Fibroblast of the conjunctiva (primary cell): ENCODE measurements at regions not wholly inside any gene's neighbourhood (a gene's known extent, or its start where the extent isn't known, plus 50 kb on each side); places are given as distances from the start of the nearest gene placed in this dataset.
"Not testable (repeated sequence)": the region's sequence is repeated elsewhere in the genome, so short reads cannot be mapped to it uniquely, and the experiment has no call there.

Experiments
- DNase-seq: peaks from one replicate; pipeline ENCODE4 v3.0.0-alpha.2; 2010; ENCODE audit warnings: low read depth

DNA sequence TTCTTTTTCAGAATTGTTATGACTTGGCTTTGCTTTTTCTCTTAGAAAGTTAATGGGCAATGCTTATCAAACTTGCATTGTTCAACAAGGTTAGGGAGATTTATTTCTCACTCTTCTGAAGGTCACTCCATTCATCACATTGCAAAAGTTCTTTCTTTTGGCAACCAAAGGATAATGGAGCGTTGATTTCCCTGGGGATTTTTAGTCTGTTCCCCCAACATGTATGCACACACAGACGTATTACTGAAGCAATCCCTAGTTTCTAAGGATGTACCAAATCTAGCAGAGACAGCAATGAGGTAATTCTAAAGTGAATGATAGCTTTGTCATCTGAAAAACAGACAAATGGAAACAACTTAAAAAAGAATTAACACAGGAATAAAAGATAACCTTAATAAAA is 349.1 kb downstream of the NYAP2 start:
- DNase-seq, result no peak

DNA sequence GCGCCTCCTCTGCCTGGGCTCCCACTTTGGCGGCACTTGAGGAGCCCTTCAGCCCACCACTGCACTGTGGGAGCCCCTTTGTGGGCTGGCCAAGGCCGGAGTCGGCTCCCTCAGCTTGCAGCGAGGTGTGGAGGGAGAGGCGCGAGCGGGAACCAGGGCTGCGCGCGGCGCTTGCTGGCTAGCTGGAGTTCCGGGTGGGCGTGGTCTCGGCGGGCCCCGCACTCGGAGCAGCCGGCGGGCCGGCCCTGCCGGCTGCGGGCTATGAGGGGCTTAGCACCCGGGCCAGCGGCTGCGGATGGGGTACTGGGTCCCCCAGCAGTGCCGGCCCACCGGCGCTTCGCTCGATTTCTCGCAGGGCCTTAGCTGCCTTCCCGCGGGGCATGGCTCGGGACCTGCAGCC is 344.5 kb downstream of the NYAP2 start:
- not testable (repeated sequence) for DNase-seq

DNA sequence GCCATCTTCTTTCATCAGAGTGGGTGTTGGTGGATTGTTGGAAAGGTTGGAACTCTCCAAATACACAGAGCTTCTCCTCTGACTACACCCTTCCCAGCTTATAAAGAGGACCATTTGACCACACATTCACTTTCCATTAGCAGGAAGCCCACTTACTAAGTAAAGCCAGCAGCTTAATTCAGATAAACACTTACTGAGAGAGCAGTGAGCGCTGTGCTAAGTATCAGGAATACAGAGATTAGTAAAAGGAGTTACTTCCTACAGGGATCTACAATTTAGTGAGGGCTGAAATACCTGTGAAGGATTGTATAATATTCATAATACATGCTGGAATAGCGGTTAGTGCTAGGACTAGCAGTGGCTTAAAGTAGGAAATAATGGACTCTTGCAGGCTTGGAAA is 343.0 kb downstream of the NYAP2 start:
- DNase-seq, result no peak

DNA sequence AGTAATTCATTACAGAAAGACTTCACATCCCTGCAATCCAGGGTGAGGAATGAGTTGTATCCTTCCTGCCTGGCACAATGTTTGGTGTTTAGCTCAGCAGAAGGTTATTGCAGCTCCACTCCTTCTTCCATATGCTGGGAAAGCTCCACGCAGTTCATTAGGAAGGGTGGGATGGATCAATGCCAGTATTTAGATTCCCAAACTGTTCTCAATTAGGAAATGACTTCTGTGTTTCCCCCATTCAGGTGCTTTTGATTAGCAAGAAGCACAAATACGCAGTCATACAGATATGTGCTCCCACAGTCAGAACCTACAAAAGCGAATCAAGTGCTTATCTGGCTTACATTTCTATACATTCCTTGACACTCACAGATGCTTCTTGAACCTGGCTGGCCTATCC is 340.6 kb downstream of the NYAP2 start:
- peak; percentile 55 for DNase-seq

DNA sequence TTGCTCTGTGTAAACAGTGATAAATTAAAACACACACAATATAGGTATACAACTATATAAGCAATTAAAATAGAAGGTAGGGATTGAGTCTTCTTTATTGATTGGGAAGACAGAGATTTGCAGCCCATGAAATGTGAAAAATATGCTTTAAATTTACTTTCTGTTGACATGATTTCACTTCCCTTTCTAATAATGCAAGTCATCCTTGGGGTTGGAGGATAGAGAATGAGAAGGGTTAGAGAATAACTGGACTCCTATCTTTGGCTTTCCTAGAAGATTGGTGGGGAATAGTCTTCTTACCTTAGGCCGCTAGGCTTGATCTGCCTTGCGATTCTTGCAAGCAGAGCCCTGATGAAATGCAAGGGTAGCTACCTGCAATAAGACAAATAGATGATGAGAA is 339.8 kb downstream of the NYAP2 start:
- DNase-seq, result no peak

DNA sequence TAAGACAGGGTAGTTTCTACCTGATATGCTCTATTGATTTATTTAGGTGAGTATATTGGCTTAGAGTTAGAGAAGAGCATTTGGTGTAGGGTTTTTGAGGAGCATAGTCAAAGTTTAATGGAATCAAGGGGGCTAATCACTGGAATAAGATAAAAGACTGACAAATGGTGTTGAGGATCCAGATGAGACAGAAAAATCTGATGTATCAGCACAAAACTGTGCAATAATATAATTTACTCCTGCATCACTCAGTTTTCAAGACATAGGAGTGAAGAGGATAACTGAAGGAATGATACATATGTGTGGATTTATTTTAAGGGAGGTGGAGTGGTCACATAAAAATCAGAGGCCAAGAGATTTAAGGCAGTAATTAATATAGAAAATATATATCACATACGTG is 339.2 kb downstream of the NYAP2 start:
- DNase-seq, result no peak

DNA sequence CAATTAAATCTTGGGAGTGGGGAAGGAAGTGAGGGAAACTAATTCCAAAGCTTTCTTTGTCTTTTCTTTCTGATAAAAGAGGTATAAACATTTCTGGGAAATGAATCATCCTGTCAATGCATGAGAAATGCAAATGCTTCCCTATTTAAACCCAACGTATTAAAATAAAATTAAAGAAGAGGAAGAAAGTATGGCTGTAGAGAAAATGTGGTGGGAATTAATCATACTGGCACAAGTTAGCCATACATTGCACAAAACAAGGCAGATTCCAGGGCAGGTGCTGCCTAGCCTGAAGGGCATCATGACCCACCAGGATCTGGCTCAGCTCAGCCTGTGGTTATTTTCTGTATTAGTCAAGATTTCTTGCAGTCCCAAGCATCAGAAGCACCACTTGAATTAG is 338.0 kb downstream of the NYAP2 start:
- DNase-seq, result no peak

DNA sequence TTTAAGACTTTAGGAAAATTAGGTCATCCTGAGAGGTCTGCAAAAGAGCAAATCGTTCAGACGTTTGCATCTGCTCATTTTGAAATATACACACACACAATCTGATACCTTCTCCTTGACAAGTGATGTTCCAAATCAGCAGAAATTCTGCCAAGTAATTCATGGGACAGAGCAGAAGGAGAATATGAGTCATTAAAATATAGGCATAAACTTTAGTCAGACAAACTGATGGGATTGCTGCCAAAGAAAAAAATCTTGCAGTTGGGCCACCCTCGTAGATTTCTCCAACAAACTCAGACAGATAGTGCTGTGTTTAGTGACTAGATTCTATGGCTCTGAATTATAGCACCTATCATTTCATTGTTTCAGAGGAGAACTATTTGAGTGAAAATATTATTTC is 336.3 kb downstream of the NYAP2 start:
- peak; percentile 83 for DNase-seq

DNA sequence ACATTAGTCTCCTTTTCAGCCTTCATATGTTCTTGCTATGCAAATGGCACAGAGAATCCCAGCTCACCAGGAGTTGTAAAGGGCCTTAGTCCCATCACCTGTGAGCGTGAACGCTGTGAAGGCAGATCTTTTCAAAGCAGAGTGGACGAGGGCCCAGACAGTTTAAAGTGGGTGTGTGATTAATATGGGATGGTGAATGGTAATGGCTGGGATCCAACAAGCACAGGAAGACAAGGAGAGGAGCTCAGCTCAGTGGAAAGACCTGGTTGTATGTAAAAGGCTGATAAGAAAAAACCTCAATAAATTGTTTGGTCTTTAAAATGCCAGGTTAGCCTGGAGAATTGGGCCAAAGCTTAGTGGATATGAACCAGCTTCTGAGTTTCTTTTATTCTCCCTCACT is 326.2 kb downstream of the NYAP2 start:
- no peak for DNase-seq
